DOHH2 (cell line): ENCODE measurements at regions not wholly inside any gene's neighbourhood (a gene's known extent, or its start where the extent isn't known, plus 50 kb on each side); places are given as distances from the start of the nearest gene placed in this dataset.

Source experiments
- H3F3A ChIP-seq: fragments of 200-600 bp; sonication (generic), shearing (Covaris generic); 2 replicates; pipeline ENCODE4 v1.6.0; 2016; ENCODE audit warnings: antibody characterized with exemption, mild to moderate bottlenecking; ENCODE audit not compliant: control insufficient read depth, insufficient read depth
- H3K27ac ChIP-seq: fragments of 200-600 bp; sonication (generic); 2 replicates; pipeline ENCODE4 v1.5.1; 2014; ENCODE audit warnings: low read depth, mild to moderate bottlenecking, low read length, moderate library complexity
- H3K27me3 ChIP-seq: fragments of 200-600 bp; sonication (generic); 2 replicates; pipeline ENCODE4 v1.6.1; 2014; ENCODE audit warnings: mild to moderate bottlenecking, low read length, mixed read lengths; ENCODE audit not compliant: control insufficient read depth
- H3K36me3 ChIP-seq: fragments of 200-600 bp; sonication (generic); 2 replicates; pipeline ENCODE4 v1.6.1; 2014; ENCODE audit warnings: mild to moderate bottlenecking, low read length, moderate library complexity, mixed read lengths; ENCODE audit not compliant: control insufficient read depth
- H3K4me1 ChIP-seq: fragments of 200-600 bp; sonication (generic); 2 replicates; pipeline ENCODE4 v1.6.1; 2014; ENCODE audit warnings: mild to moderate bottlenecking, low read length, mixed read lengths; ENCODE audit not compliant: control insufficient read depth
- H3K4me2 ChIP-seq: fragments of 200-600 bp; sonication (generic); 2 replicates; pipeline ENCODE4 v1.6.0; 2014; ENCODE audit warnings: mild to moderate bottlenecking, low read length, moderate library complexity
- H3K4me3 ChIP-seq: fragments of 200-600 bp; sonication (generic); 2 replicates; pipeline ENCODE4 v1.5.1; 2014; ENCODE audit warnings: mild to moderate bottlenecking, low read length, mixed read lengths
- H3K79me2 ChIP-seq: fragments of 200-600 bp; sonication (generic); 2 replicates; pipeline ENCODE4 v1.6.1; 2014; ENCODE audit warnings: mild to moderate bottlenecking, low read length, mixed read lengths; ENCODE audit not compliant: control insufficient read depth
- H3K9me2 ChIP-seq: fragments of 200-600 bp; sonication (generic); replicated peaks from 2 replicates; pipeline ENCODE4 v1.6.1; 2014; ENCODE audit warnings: mild to moderate bottlenecking, low read length, mixed read lengths; ENCODE audit not compliant: control insufficient read depth
- H3K9me3 ChIP-seq: fragments of 200-600 bp; sonication (generic); 2 replicates; pipeline ENCODE4 v1.6.1; 2014; ENCODE audit warnings: antibody characterized with exemption, low read length, mixed read lengths; ENCODE audit not compliant: control insufficient read depth, insufficient read depth
- H4K20me1 ChIP-seq: fragments of 200-600 bp; sonication (generic); 2 replicates; pipeline ENCODE4 v1.6.0; 2014; ENCODE audit warnings: low read depth, mild to moderate bottlenecking, antibody characterized with exemption, low read length, moderate library complexity; ENCODE audit not compliant: control insufficient read depth, insufficient read depth
- EZH2phosphoT487 ChIP-seq: fragments of 200-600 bp; sonication (generic); IDR thresholded peaks from 2 replicates; pipeline ENCODE4 v1.6.1; 2017; ENCODE audit warnings: borderline replicate concordance, mild to moderate bottlenecking, antibody characterized with exemption, low read length, moderate library complexity, mixed read lengths
- TF ChIP-seq, protein P1 (sequence below): fragments of 200-600 bp; sonication (generic); IDR thresholded peaks from one replicate; pipeline ENCODE4 v1.5.1; 2014; ENCODE audit warnings: antibody characterized with exemption, mild to moderate bottlenecking, low read depth, low read length; ENCODE audit not compliant: poor library complexity, severe bottlenecking

DNA sequence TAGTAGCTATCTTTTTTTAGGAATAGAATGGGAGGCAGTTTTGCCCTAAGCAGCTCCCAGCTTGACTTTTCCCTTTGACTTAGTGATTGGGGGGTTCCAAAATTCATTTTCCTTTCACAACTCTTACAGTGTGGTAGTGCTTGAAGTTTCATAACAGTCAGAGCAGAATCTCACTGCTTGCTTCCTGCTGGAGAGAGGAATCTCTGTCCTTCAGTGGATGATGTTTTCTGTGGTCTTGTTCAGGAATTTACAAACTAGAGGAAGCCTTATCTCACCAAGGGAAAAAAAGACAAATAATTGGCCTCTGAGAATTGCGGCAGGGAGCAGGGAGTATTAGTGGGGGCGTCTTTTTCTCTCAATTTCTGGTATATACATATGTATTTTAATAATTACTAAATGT lies 326.6 kb upstream of the C2CD4B start:
- Histone ChIP-seq H3K4me2 (no peak overlapping the region), H3K27ac (no peak overlapping the region), H3K4me3 (no peak overlapping the region), H4K20me1 (no peaks in the 10 kb centered on the region), H3K36me3 (no peaks in the 10 kb centered on the region), H3K79me2 (no peaks in the 10 kb centered on the region), H3K4me1 (no peaks in the 10 kb centered on the region), H3F3A (no peaks in the 10 kb centered on the region), H3K9me2 (no peaks in the 10 kb centered on the region), H3K27me3 (no peaks in the 10 kb centered on the region; the same call in 1 of the 2 replicates), H3K9me3 (no peaks in the 10 kb centered on the region)
- TF ChIP-seq, protein P1, sequence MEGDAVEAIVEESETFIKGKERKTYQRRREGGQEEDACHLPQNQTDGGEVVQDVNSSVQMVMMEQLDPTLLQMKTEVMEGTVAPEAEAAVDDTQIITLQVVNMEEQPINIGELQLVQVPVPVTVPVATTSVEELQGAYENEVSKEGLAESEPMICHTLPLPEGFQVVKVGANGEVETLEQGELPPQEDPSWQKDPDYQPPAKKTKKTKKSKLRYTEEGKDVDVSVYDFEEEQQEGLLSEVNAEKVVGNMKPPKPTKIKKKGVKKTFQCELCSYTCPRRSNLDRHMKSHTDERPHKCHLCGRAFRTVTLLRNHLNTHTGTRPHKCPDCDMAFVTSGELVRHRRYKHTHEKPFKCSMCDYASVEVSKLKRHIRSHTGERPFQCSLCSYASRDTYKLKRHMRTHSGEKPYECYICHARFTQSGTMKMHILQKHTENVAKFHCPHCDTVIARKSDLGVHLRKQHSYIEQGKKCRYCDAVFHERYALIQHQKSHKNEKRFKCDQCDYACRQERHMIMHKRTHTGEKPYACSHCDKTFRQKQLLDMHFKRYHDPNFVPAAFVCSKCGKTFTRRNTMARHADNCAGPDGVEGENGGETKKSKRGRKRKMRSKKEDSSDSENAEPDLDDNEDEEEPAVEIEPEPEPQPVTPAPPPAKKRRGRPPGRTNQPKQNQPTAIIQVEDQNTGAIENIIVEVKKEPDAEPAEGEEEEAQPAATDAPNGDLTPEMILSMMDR, result no peak
- TF ChIP-seq EZH2phosphoT487, result no peak

DNA sequence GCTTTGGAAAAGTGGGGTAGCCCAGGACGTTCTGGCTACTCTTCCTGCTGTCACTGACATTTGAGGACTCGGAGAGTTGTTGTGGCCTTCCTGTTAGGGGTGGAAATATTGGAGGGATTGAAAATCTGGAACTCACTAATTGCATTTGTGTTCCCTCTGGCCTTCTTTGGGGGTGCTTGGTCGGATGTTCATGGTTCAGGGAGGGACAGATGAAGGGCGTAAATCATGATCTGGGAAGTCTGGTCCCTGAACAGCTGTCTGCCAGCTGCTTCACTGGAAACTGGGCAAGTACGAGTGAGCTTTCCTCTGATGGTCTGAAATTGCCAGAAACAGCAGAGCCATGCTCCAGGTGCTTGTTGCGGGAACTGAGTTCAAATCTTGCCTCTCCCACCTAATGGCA lies 327.8 kb upstream of the C2CD4B start:
- Histone ChIP-seq H3K4me1 (no peaks in the 10 kb centered on the region), H3F3A (no peaks in the 10 kb centered on the region), H4K20me1 (no peaks in the 10 kb centered on the region; the same call in 1 of the 2 replicates), H3K4me3 (no peak overlapping the region), H3K79me2 (no peaks in the 10 kb centered on the region), H3K4me2 (no peak overlapping the region), H3K9me2 (no peaks in the 10 kb centered on the region), H3K27me3 (no peaks in the 10 kb centered on the region; the same call in 1 of the 2 replicates), H3K27ac (no peak overlapping the region), H3K36me3 (no peaks in the 10 kb centered on the region), H3K9me3 (no peaks in the 10 kb centered on the region)
- no peak for TF ChIP-seq EZH2phosphoT487
- TF ChIP-seq, protein P1, result no peak

DNA sequence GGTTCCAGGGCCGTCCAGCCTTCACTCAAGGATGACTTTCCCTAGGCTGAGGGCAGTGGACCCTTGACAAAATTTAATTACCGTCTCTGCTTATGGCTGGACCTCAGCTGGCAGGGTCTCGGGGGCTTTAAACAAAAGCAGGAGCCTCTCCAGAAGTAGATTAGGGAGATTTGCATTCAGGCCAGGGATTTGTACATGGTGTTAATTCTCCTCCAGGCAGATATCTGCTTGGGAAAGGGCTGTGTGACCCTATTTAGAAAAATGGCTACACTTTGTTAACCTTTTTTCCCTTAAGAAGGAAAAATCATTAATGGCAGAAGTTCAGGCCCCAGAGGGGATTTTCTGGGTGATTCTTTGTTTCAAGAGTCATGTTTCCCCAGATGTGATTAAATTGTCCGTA lies 329.1 kb upstream of the C2CD4B start:
- Histone ChIP-seq H3K27me3 (no peaks in the 10 kb centered on the region; the same call in 1 of the 2 replicates), H3K27ac (no peak overlapping the region), H3F3A (no peaks in the 10 kb centered on the region), H3K4me3 (no peak overlapping the region), H3K9me3 (no peaks in the 10 kb centered on the region), H3K9me2 (no peaks in the 10 kb centered on the region), H3K79me2 (no peaks in the 10 kb centered on the region), H3K4me2 (no peak overlapping the region), H3K4me1 (no peaks in the 10 kb centered on the region), H3K36me3 (no peaks in the 10 kb centered on the region), H4K20me1 (no peaks in the 10 kb centered on the region; the same call in 1 of the 2 replicates)
- TF ChIP-seq EZH2phosphoT487, result no peak
- TF ChIP-seq, protein P1, result no peak
